Pancreas (tissue), 10 donors: ENCODE measurements at regions not wholly inside any gene's neighbourhood (a gene's known extent, or its start where the extent isn't known, plus 50 kb on each side); places are given as distances from the start of the nearest gene placed in this dataset.
A peak's percentile ranks its signal among the peaks of the same experiment; 100 is the strongest.

Source experiments
- ATAC-seq, 4 donors: fragments of 200-7000 bp; cut with Tn5 transposase; one replicate each; pipeline versions ENCODE4 v1.8.0 to v1.9.1; 2020; ENCODE audit warnings: mild to moderate bottlenecking in 4 of 4, moderate library complexity in 4 of 4
- DNase-seq, 6 donors: peaks; one replicate each; pipeline ENCODE4 v3.0.0-alpha.2; 2020
- FAIRE-seq: peaks from 2 replicates; lab custom pipeline; 2012; peaks lifted over from hg19 to GRCh38; lab: Jason Lieb, UNC
- H3K27ac ChIP-seq, 4 donors: fragments of 200-600 bp; sonication (generic); 1 replicate in 3 of 4; 2 replicates in 1 of 4; pipeline versions ENCODE4 v1.5.0 to v1.8.0; 2020
- H3K27me3 ChIP-seq, 4 donors: fragments of 200-600 bp; one replicate each; pipeline ENCODE4 v1.8.0; 2021
- H3K36me3 ChIP-seq, 3 donors: fragments of 200-600 bp; sonication (generic) in 1 of 3; one replicate each; pipeline versions ENCODE4 v1.5.0 to v1.8.0; 2020 to 2021
- H3K4me1 ChIP-seq, 3 donors: fragments of 200-600 bp; one replicate each; pipeline ENCODE4 v1.8.0; 2021
- H3K4me3 ChIP-seq, 4 donors: fragments of 200-600 bp; sonication (generic) in 2 of 4; one replicate each; pipeline versions ENCODE4 v1.5.0 to v1.8.0; 2020 to 2021
- H3K9me3 ChIP-seq, 4 donors: fragments of 200-600 bp; one replicate each; pipeline ENCODE4 v1.8.0; 2021
- WGBS, 2 donors: extraction: QIAGEN DNeasy Blood & Tissue Kit; methylation state at CpG; one replicate each; pipeline ENCODE4 v1.1.7; 2013; 5-methylcytosine and 5-hydroxymethylcytosine counted together
- intact Hi-C, 3 donors: fragments of 100-400 bp; cut with DNase I; formaldehyde crosslinking; loops; one replicate each; pipeline versions ENCODE4 v1.11.1 to v1.14.2; 2022
- TF ChIP-seq, protein P1 (sequence below), 4 donors: fragments of 200-600 bp; sonication (generic) in 3 of 4; IDR thresholded peaks; one replicate each; pipeline versions ENCODE4 v1.5.0 to v1.8.0; 2021; ENCODE audit warnings: antibody characterized with exemption in 4 of 4
- donor health status: healthy with polysubstance abuse.
- donor health status: DM: no; HTN: no; CAD: no; lungs with moderate emphysema.
- donor health status: DM: no; HTN: no; CAD: no.
- donor health status: control.
- donor health status: control.
- donor health status: Bipolar disorder and iron deficiency.
- donor health status: DM: yes; HTN: yes; CAD: no.
- donor health status: DM: no; HTN: no; CAD: no.
- donor health status: DM: no; HTN: no; CAD: no.
- donor health status: DM: yes; HTN: yes; CAD: no.

- no peaks in the 10 kb centered on the region for H3K27me3 ChIP-seq
- FAIRE-seq (no peak), DNase-seq (no peak), ATAC-seq (no peak)
- no peaks in the 10 kb centered on the region for H3K9me3 ChIP-seq
- H3K27ac ChIP-seq, result no peak overlapping the region
- TF ChIP-seq, protein P1, sequence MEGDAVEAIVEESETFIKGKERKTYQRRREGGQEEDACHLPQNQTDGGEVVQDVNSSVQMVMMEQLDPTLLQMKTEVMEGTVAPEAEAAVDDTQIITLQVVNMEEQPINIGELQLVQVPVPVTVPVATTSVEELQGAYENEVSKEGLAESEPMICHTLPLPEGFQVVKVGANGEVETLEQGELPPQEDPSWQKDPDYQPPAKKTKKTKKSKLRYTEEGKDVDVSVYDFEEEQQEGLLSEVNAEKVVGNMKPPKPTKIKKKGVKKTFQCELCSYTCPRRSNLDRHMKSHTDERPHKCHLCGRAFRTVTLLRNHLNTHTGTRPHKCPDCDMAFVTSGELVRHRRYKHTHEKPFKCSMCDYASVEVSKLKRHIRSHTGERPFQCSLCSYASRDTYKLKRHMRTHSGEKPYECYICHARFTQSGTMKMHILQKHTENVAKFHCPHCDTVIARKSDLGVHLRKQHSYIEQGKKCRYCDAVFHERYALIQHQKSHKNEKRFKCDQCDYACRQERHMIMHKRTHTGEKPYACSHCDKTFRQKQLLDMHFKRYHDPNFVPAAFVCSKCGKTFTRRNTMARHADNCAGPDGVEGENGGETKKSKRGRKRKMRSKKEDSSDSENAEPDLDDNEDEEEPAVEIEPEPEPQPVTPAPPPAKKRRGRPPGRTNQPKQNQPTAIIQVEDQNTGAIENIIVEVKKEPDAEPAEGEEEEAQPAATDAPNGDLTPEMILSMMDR (IDR thresholded peaks at IDR 0.05), result no peak
- no peak overlapping the region for H3K4me3 ChIP-seq
- no peaks in the 10 kb centered on the region for H3K4me1 ChIP-seq
- H3K36me3 ChIP-seq, result no peaks in the 10 kb centered on the region
- 84 to 95% methylated on average over 5 of the region's 5 CpGs for WGBS, 2 donors
- intact Hi-C loops, result no loop called here
Measured at GRCh38 chr2:58585233-58585632, 344.1 kb upstream of the FANCL start.

- intact Hi-C loops, result no loop called here
Measured at GRCh38 chr2:58584606-58585118, 343.5 kb upstream of the FANCL start.

DNA sequence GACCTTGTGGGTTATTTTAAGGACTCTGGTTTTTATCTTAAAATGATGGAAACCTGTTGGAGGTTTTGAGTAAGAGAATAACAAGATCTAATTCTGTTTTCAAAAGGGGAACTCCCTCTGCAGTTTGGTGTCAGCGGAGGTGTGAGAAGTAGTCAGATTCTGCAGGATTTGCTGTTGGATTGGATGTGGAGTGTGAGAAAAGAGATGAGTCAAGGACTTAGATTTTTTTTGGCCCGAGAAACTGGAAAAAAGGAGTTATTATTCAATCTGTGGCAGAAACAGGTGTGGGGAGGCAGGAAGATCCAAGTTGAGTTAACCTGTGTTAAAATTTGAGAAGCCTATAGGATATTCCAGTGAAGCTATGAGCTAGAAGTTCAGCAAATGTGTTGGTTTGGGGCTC, 337.2 kb upstream of the FANCL start:
- DNase-seq (no peak), ATAC-seq (no peak)

More at GRCh38 chr2:58584606-58585118, 343.5 kb upstream of the FANCL start:
- Histone ChIP-seq H3K27me3 (no peaks in the 10 kb centered on the region), H3K4me3 (no peak overlapping the region), H3K27ac (no peak overlapping the region), H3K4me1 (no peaks in the 10 kb centered on the region), H3K36me3 (no peaks in the 10 kb centered on the region), H3K9me3 (no peaks in the 10 kb centered on the region)
- WGBS, 2 donors, result 79 to 86% methylated on average over 4 of the region's 4 CpGs
- no peak for DNase-seq
- TF ChIP-seq, protein P1 (IDR thresholded peaks at IDR 0.05), result no peak
- ATAC-seq, result no peak
- FAIRE-seq, result no peak

DNA sequence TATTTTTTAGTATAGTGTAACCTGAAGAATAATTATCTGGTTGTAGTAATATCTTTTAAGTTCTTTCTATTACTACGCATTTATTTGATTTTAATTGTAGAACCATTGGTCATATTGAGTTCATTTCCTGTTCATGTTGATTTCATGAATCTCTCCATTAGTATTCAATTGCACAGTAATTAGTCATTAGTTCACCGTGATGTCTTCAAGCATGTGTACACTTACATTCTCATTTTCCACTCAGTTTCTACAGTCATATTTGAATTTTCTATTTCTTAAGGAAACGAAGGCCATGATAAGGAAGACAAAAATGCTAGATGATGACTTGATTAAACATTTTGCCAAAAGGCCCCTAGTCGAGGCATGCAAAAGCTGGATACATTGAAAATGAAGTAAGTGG, 333.7 kb upstream of the FANCL start:
- Histone ChIP-seq H3K4me3 (no peak overlapping the region), H3K9me3 (no peaks in the 10 kb centered on the region), H3K4me1 (no peaks in the 10 kb centered on the region), H3K36me3 (no peaks in the 10 kb centered on the region), H3K27me3 (no peaks in the 10 kb centered on the region), H3K27ac (no peak overlapping the region)
- DNase-seq (no peak), FAIRE-seq (peak; percentile 41), ATAC-seq (no peak)
- intact Hi-C loops, result loop anchor here in 1 of 3 donors (10.0 kb wide), 1 partner anchor 110 kb away; no protein-coding TSS in a partner anchor
- TF ChIP-seq, protein P1 (IDR thresholded peaks at IDR 0.05), result no peak
- WGBS, 2 donors, result 62 to 76% methylated on average over 4 of the region's 4 CpGs

More for the DNA sequence above, 337.2 kb upstream of the FANCL start:
- H3K4me3 ChIP-seq, result no peak overlapping the region
- H3K27me3 ChIP-seq, result no peaks in the 10 kb centered on the region
- H3K9me3 ChIP-seq, result no peaks in the 10 kb centered on the region
- intact Hi-C loops, result loop anchor here in 1 of 3 donors (10.0 kb wide), 1 partner anchor 107 kb away; no protein-coding TSS in a partner anchor
- no peak for FAIRE-seq
- H3K27ac ChIP-seq, result no peak overlapping the region
- 93 to 94% methylated on average over 2 of the region's 2 CpGs for WGBS, 2 donors
- H3K36me3 ChIP-seq, result no peaks in the 10 kb centered on the region
- TF ChIP-seq, protein P1 (IDR thresholded peaks at IDR 0.05), result no peak
- H3K4me1 ChIP-seq, result no peaks in the 10 kb centered on the region

- no peak for DNase-seq
- Histone ChIP-seq H3K36me3 (no peaks in the 10 kb centered on the region), H3K4me3 (no peak overlapping the region), H3K9me3 (no peaks in the 10 kb centered on the region), H3K27ac (no peak overlapping the region), H3K27me3 (no peaks in the 10 kb centered on the region), H3K4me1 (no peaks in the 10 kb centered on the region)
- ATAC-seq, result no peak
- intact Hi-C loops, result loop anchor here in 1 of 3 donors (10.0 kb wide), 1 partner anchor 112 kb away; no protein-coding TSS in a partner anchor
- 72 to 78% methylated on average over 3 of the region's 3 CpGs for WGBS, 2 donors
- TF ChIP-seq, protein P1 (IDR thresholded peaks at IDR 0.05), result no peak
- no peak for FAIRE-seq
Measured at GRCh38 chr2:58572731-58573130, 331.6 kb upstream of the FANCL start.
